ENCODE measurements at regions not wholly inside any gene's neighbourhood (a gene's known extent, or its start where the extent isn't known, plus 50 kb on each side); places are given as distances from the start of the nearest gene placed in this dataset.

GRCh38 chr15:70555713-70556112, 207.6 kb downstream of the UACA start:
- TF ChIP-seq CTCF (IDR thresholded peaks at IDR 0.05; ENCODE audit: low read depth, low read length, poor library complexity, severe bottlenecking) (no peak), EZH2phosphoT487 (IDR thresholded peaks at IDR 0.05; ENCODE audit: borderline replicate concordance, low read length) (no peak)
